Adipocyte (in vitro differentiated cells): ENCODE measurements at regions not wholly inside any gene's neighbourhood (a gene's known extent, or its start where the extent isn't known, plus 50 kb on each side); places are given as distances from the start of the nearest gene placed in this dataset.

Experiments used
- DNase-seq: peaks from one replicate; pipeline ENCODE4 v3.0.0-alpha.2; 2015; ENCODE audit warnings: low read depth
- H3K27me3 ChIP-seq: replicated peaks from 2 replicates; pipeline ENCODE4 v1.7.0; 2013; ENCODE audit warnings: mild to moderate bottlenecking, low read length, moderate library complexity; ENCODE audit not compliant: control insufficient read depth, insufficient read depth
- H3K36me3 ChIP-seq: 2 replicates; pipeline ENCODE4 v1.7.0; 2013; ENCODE audit warnings: low read length, mild to moderate bottlenecking, moderate library complexity; ENCODE audit not compliant: control insufficient read depth, insufficient read depth, severe bottlenecking
- H3K4me1 ChIP-seq: 2 replicates; pipeline ENCODE4 v1.7.0; 2013; ENCODE audit warnings: mild to moderate bottlenecking, low read length, moderate library complexity; ENCODE audit not compliant: control insufficient read depth, insufficient read depth
- H3K4me3 ChIP-seq: 2 replicates; pipeline ENCODE4 v1.7.0; 2013; ENCODE audit warnings: mild to moderate bottlenecking, low read length, moderate library complexity
- H3K9ac ChIP-seq: 2 replicates; pipeline ENCODE4 v1.7.0; 2013; ENCODE audit warnings: mild to moderate bottlenecking, low read length, moderate library complexity
- H3K9me3 ChIP-seq: 2 replicates; pipeline ENCODE4 v1.7.0; 2013; ENCODE audit warnings: mild to moderate bottlenecking, low read length, moderate library complexity; ENCODE audit not compliant: control insufficient read depth

GRCh38 chr12:107277855-107278254, 184.5 kb upstream of the CRY1 start:
- Histone ChIP-seq H3K27me3 (no peaks in the 10 kb centered on the region), H3K4me3 (no peak overlapping the region), H3K36me3 (no peaks in the 10 kb centered on the region), H3K9ac (no peak overlapping the region), H3K4me1 (no peaks in the 10 kb centered on the region), H3K9me3 (peaks cover 4% of the 10 kb centered on the region)
- DNase-seq: peak; percentile 18

GRCh38 chr12:107282628-107283027, 189.3 kb upstream of the CRY1 start:
- no peak for DNase-seq
- Histone ChIP-seq H3K9ac (no peak overlapping the region), H3K4me3 (no peak overlapping the region), H3K27me3 (peaks cover 5% of the 10 kb centered on the region), H3K36me3 (no peaks in the 10 kb centered on the region), H3K9me3 (peaks cover 4% of the 10 kb centered on the region), H3K4me1 (no peaks in the 10 kb centered on the region)

GRCh38 chr12:107283652-107284051, 190.3 kb upstream of the CRY1 start:
- peaks cover 4% of the 10 kb centered on the region for H3K9me3 ChIP-seq
- no peaks in the 10 kb centered on the region for H3K36me3 ChIP-seq

GRCh38 chr12:107284692-107285091, 191.3 kb upstream of the CRY1 start:
- Histone ChIP-seq H3K4me3 (no peak overlapping the region), H3K36me3 (no peaks in the 10 kb centered on the region), H3K27me3 (peaks cover 5% of the 10 kb centered on the region), H3K9me3 (peaks cover under 1% of the 10 kb centered on the region), H3K9ac (no peak overlapping the region), H3K4me1 (no peaks in the 10 kb centered on the region)
- no peak for DNase-seq

More at GRCh38 chr12:107283652-107284051, 190.3 kb upstream of the CRY1 start:
- Histone ChIP-seq H3K27me3 (peaks cover 5% of the 10 kb centered on the region), H3K4me1 (no peaks in the 10 kb centered on the region), H3K9ac (no peak overlapping the region), H3K4me3 (no peak overlapping the region)
- no peak for DNase-seq

- Histone ChIP-seq H3K9me3 (peaks cover 4% of the 10 kb centered on the region), H3K4me1 (no peaks in the 10 kb centered on the region), H3K27me3 (peaks cover 15% of the 10 kb centered on the region), H3K9ac (no peak overlapping the region), H3K4me3 (no peak overlapping the region), H3K36me3 (no peaks in the 10 kb centered on the region)
- DNase-seq: no peak
Measured at GRCh38 chr12:107287436-107288413, 194.4 kb upstream of the CRY1 start.

- H3K9me3 ChIP-seq: peaks cover 4% of the 10 kb centered on the region
- H3K27me3 ChIP-seq: peaks cover 13% of the 10 kb centered on the region
- no peak for DNase-seq
Measured at GRCh38 chr12:107288414-107289127, 195.2 kb upstream of the CRY1 start.

GRCh38 chr12:107291018-107291417, 197.7 kb upstream of the CRY1 start:
- H3K36me3 ChIP-seq: no peaks in the 10 kb centered on the region
- DNase-seq: no peak
- no peak overlapping the region for H3K9ac ChIP-seq
- peaks cover 10% of the 10 kb centered on the region for H3K27me3 ChIP-seq
- H3K9me3 ChIP-seq: peaks cover 4% of the 10 kb centered on the region
- H3K4me3 ChIP-seq: no peak overlapping the region
- H3K4me1 ChIP-seq: no peaks in the 10 kb centered on the region

More at GRCh38 chr12:107288414-107289127, 195.2 kb upstream of the CRY1 start:
- Histone ChIP-seq H3K9ac (no peak overlapping the region), H3K36me3 (no peaks in the 10 kb centered on the region), H3K4me1 (no peaks in the 10 kb centered on the region), H3K4me3 (no peak overlapping the region)

- H3K4me1 ChIP-seq: no peaks in the 10 kb centered on the region
- peaks cover 4% of the 10 kb centered on the region for H3K9me3 ChIP-seq
- DNase-seq: no peak
- H3K4me3 ChIP-seq: no peak overlapping the region
- H3K27me3 ChIP-seq: peaks cover 9% of the 10 kb centered on the region
- H3K36me3 ChIP-seq: no peaks in the 10 kb centered on the region
- no peak overlapping the region for H3K9ac ChIP-seq
Measured at GRCh38 chr12:107296681-107297089, 203.3 kb upstream of the CRY1 start.

GRCh38 chr12:107302649-107303341, 209.4 kb upstream of the CRY1 start:
- DNase-seq: no peak
- no peaks in the 10 kb centered on the region for H3K36me3 ChIP-seq
- H3K4me3 ChIP-seq: no peak overlapping the region
- no peaks in the 10 kb centered on the region for H3K27me3 ChIP-seq
- no peak overlapping the region for H3K9ac ChIP-seq
- peaks cover 3% of the 10 kb centered on the region for H3K9me3 ChIP-seq
- H3K4me1 ChIP-seq: peaks cover 5% of the 10 kb centered on the region

- no peaks in the 10 kb centered on the region for H3K36me3 ChIP-seq
- no peak overlapping the region for H3K9ac ChIP-seq
- no peak for DNase-seq
- peaks cover 5% of the 10 kb centered on the region for H3K4me1 ChIP-seq
- peaks cover 8% of the 10 kb centered on the region for H3K27me3 ChIP-seq
- peaks cover 7% of the 10 kb centered on the region for H3K9me3 ChIP-seq
- no peak overlapping the region for H3K4me3 ChIP-seq
Measured at GRCh38 chr12:107304588-107305532, 211.5 kb upstream of the CRY1 start.
